SK-N-MC (cell line): ENCODE measurements at regions not wholly inside any gene's neighbourhood (a gene's known extent, or its start where the extent isn't known, plus 50 kb on each side); places are given as distances from the start of the nearest gene placed in this dataset.

ENCODE experiments used
- EZH2 ChIP-seq: fragments of 200-600 bp; sonication (generic); IDR thresholded peaks from one replicate; pipeline ENCODE4 v1.6.1; 2017; ENCODE audit warnings: antibody characterized with exemption
- POLR2AphosphoS5 ChIP-seq: IDR thresholded peaks from 2 replicates; pipeline ENCODE4 v1.6.1; 2012; ENCODE audit warnings: mild to moderate bottlenecking, low read depth, low read length, borderline replicate concordance

- TF ChIP-seq POLR2AphosphoS5 (no peak), EZH2 (no peak)
Observed at GRCh38 chr11:21838427-21838826, 354.5 kb upstream of the ANO5 start.
